ENCODE measurements at regions not wholly inside any gene's neighbourhood (a gene's known extent, or its start where the extent isn't known, plus 50 kb on each side); places are given as distances from the start of the nearest gene placed in this dataset.

DNA sequence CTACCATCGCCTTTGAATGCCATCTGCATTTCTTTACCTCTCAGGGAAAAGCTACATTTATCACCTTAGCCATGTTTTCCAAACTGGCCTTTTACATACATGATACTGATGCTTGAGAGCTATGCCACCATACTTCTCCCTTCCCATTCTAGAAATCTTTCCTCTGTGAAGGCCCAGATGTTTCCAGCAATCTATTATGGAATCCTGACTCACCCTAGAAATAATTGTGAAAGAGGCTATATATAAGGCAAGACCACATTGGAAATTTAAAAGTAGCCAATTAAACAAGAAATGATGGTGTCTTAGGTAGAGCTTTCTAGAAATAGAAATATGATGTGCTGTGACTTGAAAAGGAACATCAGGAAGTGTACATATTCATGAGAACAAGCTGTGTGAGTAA is 389.7 kb downstream of the INHBA start:
- Histone ChIP-seq H3K27ac (ENCODE audit: control insufficient read depth, insufficient read depth) (no peak overlapping the region), H3K4me1 (ENCODE audit: control insufficient read depth, insufficient read depth, low read length) (no peaks in the 10 kb centered on the region), H3K9ac (ENCODE audit: control insufficient read depth, insufficient read depth, low read length) (no peak overlapping the region), H3K4me3 (no peak overlapping the region), H2AFZ (ENCODE audit: control insufficient read depth, low read depth, low read length) (no peak overlapping the region), H3K27me3 (replicated peaks in 1 of 2; ENCODE audit: control insufficient read depth in 2 of 2, insufficient read depth in 2 of 2, low read length in 1 of 2) (no peaks in the 10 kb centered on the region), H3K79me2 (ENCODE audit: control insufficient read depth, insufficient read depth, low read length) (no peaks in the 10 kb centered on the region), H3K4me2 (ENCODE audit: control insufficient read depth, insufficient read depth) (no peak overlapping the region), H3K36me3 (ENCODE audit: control insufficient read depth in 2 of 2, insufficient read depth in 2 of 2, low read length in 1 of 2) (no peaks in the 10 kb centered on the region), H4K20me1 (ENCODE audit: control insufficient read depth, insufficient read depth) (no peaks in the 10 kb centered on the region), H3K9me3 (replicated peaks; ENCODE audit: control insufficient read depth, insufficient read depth, low read length) (no peaks in the 10 kb centered on the region)
- no peak for TF ChIP-seq SRF (IDR thresholded peaks at IDR 0.05; ENCODE audit: low read depth in 2 of 2, low read length in 2 of 2)
- no peak for TF ChIP-seq RELA (IDR thresholded peaks at IDR 0.05; ENCODE audit: borderline replicate concordance, partially characterized antibody)
- TF ChIP-seq FOXM1 (IDR thresholded peaks at IDR 0.05; ENCODE audit: low read depth, low read length): no peak
- TF ChIP-seq, protein P1, sequence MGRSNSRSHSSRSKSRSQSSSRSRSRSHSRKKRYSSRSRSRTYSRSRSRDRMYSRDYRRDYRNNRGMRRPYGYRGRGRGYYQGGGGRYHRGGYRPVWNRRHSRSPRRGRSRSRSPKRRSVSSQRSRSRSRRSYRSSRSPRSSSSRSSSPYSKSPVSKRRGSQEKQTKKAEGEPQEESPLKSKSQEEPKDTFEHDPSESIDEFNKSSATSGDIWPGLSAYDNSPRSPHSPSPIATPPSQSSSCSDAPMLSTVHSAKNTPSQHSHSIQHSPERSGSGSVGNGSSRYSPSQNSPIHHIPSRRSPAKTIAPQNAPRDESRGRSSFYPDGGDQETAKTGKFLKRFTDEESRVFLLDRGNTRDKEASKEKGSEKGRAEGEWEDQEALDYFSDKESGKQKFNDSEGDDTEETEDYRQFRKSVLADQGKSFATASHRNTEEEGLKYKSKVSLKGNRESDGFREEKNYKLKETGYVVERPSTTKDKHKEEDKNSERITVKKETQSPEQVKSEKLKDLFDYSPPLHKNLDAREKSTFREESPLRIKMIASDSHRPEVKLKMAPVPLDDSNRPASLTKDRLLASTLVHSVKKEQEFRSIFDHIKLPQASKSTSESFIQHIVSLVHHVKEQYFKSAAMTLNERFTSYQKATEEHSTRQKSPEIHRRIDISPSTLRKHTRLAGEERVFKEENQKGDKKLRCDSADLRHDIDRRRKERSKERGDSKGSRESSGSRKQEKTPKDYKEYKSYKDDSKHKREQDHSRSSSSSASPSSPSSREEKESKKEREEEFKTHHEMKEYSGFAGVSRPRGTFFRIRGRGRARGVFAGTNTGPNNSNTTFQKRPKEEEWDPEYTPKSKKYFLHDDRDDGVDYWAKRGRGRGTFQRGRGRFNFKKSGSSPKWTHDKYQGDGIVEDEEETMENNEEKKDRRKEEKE (IDR thresholded peaks at IDR 0.05): no peak
- TF ChIP-seq YBX1 (IDR thresholded peaks at IDR 0.05): no peak
- TF ChIP-seq CHD2 (IDR thresholded peaks at IDR 0.05; ENCODE audit: borderline replicate concordance, low read depth, low read length): no peak
- TF ChIP-seq IRF4 (IDR thresholded peaks at IDR 0.05; ENCODE audit: low read depth, low read length): no peak
- no peak for TF ChIP-seq ZBED1 (IDR thresholded peaks at IDR 0.05; ENCODE audit: borderline replicate concordance)
- TF ChIP-seq NFIC (IDR thresholded peaks at IDR 0.05; ENCODE audit: low read depth, low read length): no peak
- no peak for TF ChIP-seq ATF7 (IDR thresholded peaks at IDR 0.05; ENCODE audit: low read depth)
- TF ChIP-seq HCFC1 (IDR thresholded peaks at IDR 0.05; ENCODE audit: low read length): no peak
- no peak for TF ChIP-seq POLR2AphosphoS2 (IDR thresholded peaks at IDR 0.05; ENCODE audit: low read depth, low read length)
- TF ChIP-seq KDM1A (IDR thresholded peaks at IDR 0.05; ENCODE audit: borderline replicate concordance): no peak
- TF ChIP-seq, protein P2, sequence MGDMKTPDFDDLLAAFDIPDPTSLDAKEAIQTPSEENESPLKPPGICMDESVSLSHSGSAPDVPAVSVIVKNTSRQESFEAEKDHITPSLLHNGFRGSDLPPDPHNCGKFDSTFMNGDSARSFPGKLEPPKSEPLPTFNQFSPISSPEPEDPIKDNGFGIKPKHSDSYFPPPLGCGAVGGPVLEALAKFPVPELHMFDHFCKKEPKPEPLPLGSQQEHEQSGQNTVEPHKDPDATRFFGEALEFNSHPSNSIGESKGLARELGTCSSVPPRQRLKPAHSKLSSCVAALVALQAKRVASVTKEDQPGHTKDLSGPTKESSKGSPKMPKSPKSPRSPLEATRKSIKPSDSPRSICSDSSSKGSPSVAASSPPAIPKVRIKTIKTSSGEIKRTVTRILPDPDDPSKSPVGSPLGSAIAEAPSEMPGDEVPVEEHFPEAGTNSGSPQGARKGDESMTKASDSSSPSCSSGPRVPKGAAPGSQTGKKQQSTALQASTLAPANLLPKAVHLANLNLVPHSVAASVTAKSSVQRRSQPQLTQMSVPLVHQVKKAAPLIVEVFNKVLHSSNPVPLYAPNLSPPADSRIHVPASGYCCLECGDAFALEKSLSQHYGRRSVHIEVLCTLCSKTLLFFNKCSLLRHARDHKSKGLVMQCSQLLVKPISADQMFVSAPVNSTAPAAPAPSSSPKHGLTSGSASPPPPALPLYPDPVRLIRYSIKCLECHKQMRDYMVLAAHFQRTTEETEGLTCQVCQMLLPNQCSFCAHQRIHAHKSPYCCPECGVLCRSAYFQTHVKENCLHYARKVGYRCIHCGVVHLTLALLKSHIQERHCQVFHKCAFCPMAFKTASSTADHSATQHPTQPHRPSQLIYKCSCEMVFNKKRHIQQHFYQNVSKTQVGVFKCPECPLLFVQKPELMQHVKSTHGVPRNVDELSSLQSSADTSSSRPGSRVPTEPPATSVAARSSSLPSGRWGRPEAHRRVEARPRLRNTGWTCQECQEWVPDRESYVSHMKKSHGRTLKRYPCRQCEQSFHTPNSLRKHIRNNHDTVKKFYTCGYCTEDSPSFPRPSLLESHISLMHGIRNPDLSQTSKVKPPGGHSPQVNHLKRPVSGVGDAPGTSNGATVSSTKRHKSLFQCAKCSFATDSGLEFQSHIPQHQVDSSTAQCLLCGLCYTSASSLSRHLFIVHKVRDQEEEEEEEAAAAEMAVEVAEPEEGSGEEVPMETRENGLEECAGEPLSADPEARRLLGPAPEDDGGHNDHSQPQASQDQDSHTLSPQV (IDR thresholded peaks at IDR 0.05): no peak
- TF ChIP-seq, protein P3, sequence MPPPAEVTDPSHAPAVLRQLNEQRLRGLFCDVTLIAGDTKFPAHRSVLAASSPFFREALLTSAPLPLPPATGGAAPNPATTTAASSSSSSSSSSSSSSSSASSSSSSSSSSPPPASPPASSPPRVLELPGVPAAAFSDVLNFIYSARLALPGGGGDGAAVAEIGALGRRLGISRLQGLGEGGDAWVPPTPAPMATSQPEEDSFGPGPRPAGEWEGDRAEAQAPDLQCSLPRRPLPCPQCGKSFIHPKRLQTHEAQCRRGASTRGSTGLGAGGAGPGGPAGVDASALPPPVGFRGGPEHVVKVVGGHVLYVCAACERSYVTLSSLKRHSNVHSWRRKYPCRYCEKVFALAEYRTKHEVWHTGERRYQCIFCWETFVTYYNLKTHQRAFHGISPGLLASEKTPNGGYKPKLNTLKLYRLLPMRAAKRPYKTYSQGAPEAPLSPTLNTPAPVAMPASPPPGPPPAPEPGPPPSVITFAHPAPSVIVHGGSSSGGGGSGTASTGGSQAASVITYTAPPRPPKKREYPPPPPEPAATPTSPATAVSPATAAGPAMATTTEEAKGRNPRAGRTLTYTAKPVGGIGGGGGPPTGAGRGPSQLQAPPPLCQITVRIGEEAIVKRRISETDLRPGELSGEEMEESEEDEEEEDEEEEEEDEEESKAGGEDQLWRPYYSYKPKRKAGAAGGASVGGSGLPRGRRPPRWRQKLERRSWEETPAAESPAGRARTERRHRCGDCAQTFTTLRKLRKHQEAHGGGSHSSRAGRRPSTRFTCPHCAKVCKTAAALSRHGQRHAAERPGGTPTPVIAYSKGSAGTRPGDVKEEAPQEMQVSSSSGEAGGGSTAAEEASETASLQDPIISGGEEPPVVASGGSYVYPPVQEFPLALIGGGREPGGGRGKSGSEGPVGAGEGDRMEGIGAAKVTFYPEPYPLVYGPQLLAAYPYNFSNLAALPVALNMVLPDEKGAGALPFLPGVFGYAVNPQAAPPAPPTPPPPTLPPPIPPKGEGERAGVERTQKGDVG (CRISPR knock-in tag; IDR thresholded peaks at IDR 0.05): no peak
- FAIRE-seq: no peak
- ChIA-PET CTCF (no interaction called here), SMC1A (ENCODE audit: uncharacterized antibody, unreplicated experiment) (interaction anchor here (1.1 kb wide), 1 partner anchor 17 kb away, joined by 3 read pairs; no protein-coding TSS in a partner anchor), POLR2A (no interaction called here), RAD21 (ENCODE audit: unreplicated experiment) (no interaction called here)
- no peak for ATAC-seq
- BruUV-seq (replicated peaks): no TSS peak
- WGBS (ENCODE audit: insufficient coverage, insufficient replicate concordance, low lambda C conversion rate, missing lambda C conversion rate): 39% methylated on average over 1 of the region's 1 CpG
- intact Hi-C loops (cut with micrococcal nuclease; ENCODE audit: unreplicated experiment) (no loop called here), in situ Hi-C loops (cut with MboI) (no loop called here)
- DNase-seq (ENCODE audit: low read depth, low spot score): no peak

Data from GM12878 (cell line).